K562 (cell line): ENCODE measurements at regions not wholly inside any gene's neighbourhood (a gene's known extent, or its start where the extent isn't known, plus 50 kb on each side); places are given as distances from the start of the nearest gene placed in this dataset.

ENCODE experiments used
- ATAC-seq: fragments of 200-7000 bp; cut with Tn5 transposase; 3 replicates; pipeline ENCODE4 v1.9.1; 2020; ENCODE audit warnings: moderate library complexity
- BruUV-seq: library from RNA; stranded (reverse); fragments of 400-500 nt; replicated peaks from 2 replicates; lab custom pipeline; 2021; lab: Mats Ljungman, UMichigan
- CTCF ChIA-PET: fragments of 300-600 bp; formaldehyde crosslinking; extraction: SDS; loops from one replicate; lab custom pipeline; 2021; ENCODE audit warnings: low intra/inter-chr PET ratio; lab: Yijun Ruan, JAX
- POLR2A ChIA-PET: fragments of 300-600, 350-650 bp; sonication (Branson Sonifier 250); formaldehyde crosslinking; extraction: SDS; loops from one replicate; lab custom pipeline; 2021; ENCODE audit warnings: antibody characterized with exemption, inconsistent platforms; lab: Yijun Ruan, JAX
- DNase-seq, 4 experiments: peaks; one replicate each; pipeline versions ENCODE4 v3.0.0 to v3.0.0-alpha.2; 2011 to 2018; ENCODE audit warnings: low spot score in 3 of 4, mixed read lengths in 3 of 4; ENCODE audit errors: extremely low read depth in 1 of 4
- FAIRE-seq: peaks from 2 replicates; lab custom pipeline; 2011; peaks lifted over from hg19 to GRCh38; lab: Jason Lieb, UNC
- H2AFZ ChIP-seq: 2 replicates; pipeline ENCODE4 v1.6.0; 2011; ENCODE audit warnings: low read depth, low read length, control low read depth, inconsistent platforms
- H3K27ac ChIP-seq: fragments of 200-600 bp; 3 replicates; pipeline ENCODE4 v1.8.0; 2011; ENCODE audit warnings: low read depth, mild to moderate bottlenecking, control low read depth, inconsistent platforms, low read length, moderate library complexity, mixed read lengths; ENCODE audit errors: extremely low read depth
- H3K27me3 ChIP-seq, 2 experiments: fragments of 300-600 bp in 1 of 2; 2 replicates in 1 of 2; 3 replicates in 1 of 2; pipeline versions ENCODE4 v1.6.0 to v1.8.0; 2011; ENCODE audit warnings: inconsistent platforms in 2 of 2, low read length in 2 of 2, mild to moderate bottlenecking in 1 of 2, mixed read lengths in 1 of 2, moderate library complexity in 1 of 2; ENCODE audit not compliant: control insufficient read depth in 2 of 2, insufficient read depth in 2 of 2
- H3K36me3 ChIP-seq: fragments of 300-600 bp; 3 replicates; pipeline ENCODE4 v1.8.0; 2011; ENCODE audit warnings: mild to moderate bottlenecking, low read length, inconsistent platforms; ENCODE audit not compliant: control insufficient read depth, insufficient read depth
- H3K4me1 ChIP-seq, 2 experiments: fragments of 200-600 bp in 1 of 2; replicated peaks in 1 of 2; 2 replicates in 1 of 2; 3 replicates in 1 of 2; pipeline versions ENCODE4 v1.5.1 to v1.8.0; 2011; ENCODE audit warnings: inconsistent platforms in 2 of 2, low read length in 2 of 2, mild to moderate bottlenecking in 1 of 2, mixed read lengths in 1 of 2, moderate library complexity in 1 of 2; ENCODE audit not compliant: control insufficient read depth in 2 of 2, insufficient read depth in 2 of 2
- H3K4me2 ChIP-seq: 2 replicates; pipeline ENCODE4 v1.6.1; 2011; ENCODE audit warnings: low read length, control low read depth, inconsistent platforms, mixed read lengths; ENCODE audit not compliant: insufficient read depth
- H3K4me3 ChIP-seq: fragments of 200-600 bp; sonication (generic), shearing (Covaris generic); 2 replicates; pipeline ENCODE4 v1.5.1; 2016; ENCODE audit warnings: control low read depth, inconsistent platforms
- H3K79me2 ChIP-seq: fragments of 200-600 bp; 3 replicates; pipeline ENCODE4 v1.8.0; 2011; ENCODE audit warnings: low read length, inconsistent platforms; ENCODE audit not compliant: control insufficient read depth, insufficient read depth
- H3K9ac ChIP-seq, 2 experiments: 2 replicates each; pipeline versions ENCODE4 v1.6.0 to v1.6.1; 2011; ENCODE audit warnings: low read depth in 2 of 2, low read length in 2 of 2, control low read depth in 1 of 2, inconsistent platforms in 1 of 2, mild to moderate bottlenecking in 1 of 2, mixed read lengths in 1 of 2; ENCODE audit not compliant: insufficient read depth in 1 of 2
- H3K9me1 ChIP-seq: one replicate; pipeline ENCODE4 v1.6.0; 2011; ENCODE audit warnings: inconsistent platforms, mild to moderate bottlenecking, low read length, moderate library complexity; ENCODE audit not compliant: control insufficient read depth, insufficient read depth
- H3K9me3 ChIP-seq: replicated peaks from 2 replicates; pipeline ENCODE4 v1.5.1; 2011; ENCODE audit warnings: low read depth, low read length, inconsistent platforms; ENCODE audit not compliant: control insufficient read depth, insufficient read depth
- H4K20me1 ChIP-seq: replicated peaks from 2 replicates; pipeline ENCODE4 v1.6.1; 2011; ENCODE audit warnings: low read length, inconsistent platforms, mixed read lengths; ENCODE audit not compliant: control insufficient read depth, insufficient read depth
- BMI1 ChIP-seq: fragments of 150-350 bp; IDR thresholded peaks from 2 replicates; pipeline ENCODE4 v1.6.1; 2014; ENCODE audit warnings: low read length
- CBX1 ChIP-seq: sonication (generic); IDR thresholded peaks from 2 replicates; pipeline ENCODE4 v1.6.1; 2016; ENCODE audit warnings: antibody characterized with exemption, low read depth, mild to moderate bottlenecking
- CXXC5 ChIP-seq: fragments of 250-450 bp; sonication (Bioruptor Pico); IDR thresholded peaks from 2 replicates; pipeline ENCODE4 v1.8.0; 2022; ENCODE audit warnings: inconsistent platforms, mild to moderate bottlenecking, moderate library complexity
- JUN ChIP-seq, 2 experiments: sonication (generic) in 1 of 2; formaldehyde crosslinking in 1 of 2; IDR thresholded peaks; 2 replicates each; pipeline versions ENCODE4 v1.6.1 to v1.8.0; 2012 to 2022; ENCODE audit warnings: borderline replicate concordance in 2 of 2, mild to moderate bottlenecking in 2 of 2, improper control_type of control experiment in 1 of 2, low read depth in 1 of 2, low read length in 1 of 2, missing genetic modification reagents in 1 of 2
- MYC ChIP-seq, 2 experiments: fragments of 250-450 bp in 1 of 2; sonication (Bioruptor Pico) in 1 of 2; IDR thresholded peaks; 2 replicates each; pipeline versions ENCODE4 v1.5.1 to v1.6.1; 2012 to 2021; ENCODE audit warnings: low read depth in 2 of 2, borderline replicate concordance in 1 of 2, improper control_type of control experiment in 1 of 2, low read length in 1 of 2, mild to moderate bottlenecking in 1 of 2, moderate library complexity in 1 of 2
- NCOR1 ChIP-seq: fragments of 450-650 bp; IDR thresholded peaks from 2 replicates; pipeline ENCODE4 v1.6.1; 2016; ENCODE audit warnings: mild to moderate bottlenecking, moderate library complexity
- RFX7 ChIP-seq: fragments of 250-450 bp; sonication (Bioruptor Pico); IDR thresholded peaks from 2 replicates; pipeline ENCODE4 v1.5.1; 2021; ENCODE audit warnings: mild to moderate bottlenecking
- SPI1 ChIP-seq: IDR thresholded peaks from 2 replicates; pipeline ENCODE4 v1.6.1; 2011; ENCODE audit warnings: low read depth, low read length, control low read depth, borderline replicate concordance
- ZFP36 ChIP-seq: fragments of 150-350 bp; IDR thresholded peaks from 2 replicates; pipeline ENCODE4 v1.6.1; 2018; ENCODE audit warnings: low read length, low read depth; ENCODE audit not compliant: partially characterized antibody
- ZNF263 ChIP-seq: sonication (generic); formaldehyde crosslinking; IDR thresholded peaks from 2 replicates; pipeline ENCODE4 v1.8.0; 2022; ENCODE audit warnings: mild to moderate bottlenecking, missing genetic modification reagents, borderline replicate concordance
- ZNF707 ChIP-seq: fragments of 250-450 bp; sonication (Bioruptor Pico); conservative IDR thresholded peaks from 2 replicates; pipeline ENCODE4 v1.8.0; 2022; ENCODE audit warnings: inconsistent platforms, mild to moderate bottlenecking, moderate library complexity
- ZSCAN29 ChIP-seq: fragments of 450-650 bp; IDR thresholded peaks from 2 replicates; pipeline ENCODE4 v1.6.1; 2017
- ZZZ3 ChIP-seq: fragments of 450-650 bp; IDR thresholded peaks from 2 replicates; pipeline ENCODE4 v1.6.1; 2016; ENCODE audit warnings: antibody characterized with exemption, mild to moderate bottlenecking, moderate library complexity
- WGBS: fragments of 100-300 bp; shearing (Covaris generic); methylation state at CpG from one replicate; pipeline ENCODE4 v1.1.6; 2016; ENCODE audit warnings: low coverage, mixed read lengths; ENCODE audit not compliant: insufficient coverage; ENCODE audit errors: missing lambda C conversion rate; 5-methylcytosine and 5-hydroxymethylcytosine counted together
- in situ Hi-C: fragments of 300-500 bp; cut with MboI; formaldehyde crosslinking; loops from 4 replicates; pipeline ENCODE4 v1.15.0; 2018; ENCODE audit warnings: inconsistent platforms, mixed read lengths
- intact Hi-C: fragments of 100-400 bp; cut with micrococcal nuclease; formaldehyde crosslinking; loops from 2 replicates; pipeline ENCODE4 v1.14.2; 2022
- TF ChIP-seq, protein P1 (sequence below): fragments of 450-650 bp; conservative IDR thresholded peaks from 2 replicates; pipeline ENCODE4 v1.6.1; 2016; ENCODE audit warnings: missing genetic modification characterization, low read depth, mild to moderate bottlenecking, control low read depth, missing compliant biosample characterization
- TF ChIP-seq, protein P2 (sequence below): sonication (generic); formaldehyde crosslinking; IDR thresholded peaks from 2 replicates; pipeline ENCODE4 v1.8.0; 2022; ENCODE audit warnings: mild to moderate bottlenecking, missing genetic modification reagents

DNA sequence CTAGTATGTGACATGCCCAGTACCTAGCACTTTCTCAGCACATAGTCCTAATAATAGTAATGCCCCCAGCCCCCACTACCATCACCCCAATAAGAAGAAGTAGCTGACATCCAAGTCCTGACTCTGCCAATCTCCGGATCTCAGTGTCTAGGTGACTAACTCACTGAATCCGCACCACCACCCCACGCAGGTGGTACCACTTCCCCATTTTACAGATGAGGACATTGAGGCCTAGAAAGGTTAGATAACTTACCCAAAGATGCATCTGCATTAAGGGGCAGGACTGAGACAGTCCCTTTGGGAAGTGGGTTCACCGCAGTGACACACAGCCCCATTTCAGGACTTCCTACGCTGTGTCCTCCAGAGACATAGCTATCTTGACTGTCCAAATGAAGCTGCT, 241.2 kb downstream of the TFAP2C start:
- H3K36me3 ChIP-seq = no peaks in the 10 kb centered on the region
- WGBS = 0% methylated on average over 5 of the region's 5 CpGs
- FAIRE-seq (no peak), DNase-seq (no peak), ATAC-seq (no peak)
- H3K79me2 ChIP-seq = no peaks in the 10 kb centered on the region
- no peaks in the 10 kb centered on the region for H3K9me3 ChIP-seq
- H4K20me1 ChIP-seq = no peaks in the 10 kb centered on the region
- H3K27ac ChIP-seq = no peak overlapping the region
- H3K4me2 ChIP-seq = no peak overlapping the region
- peaks cover 4 to 37% of the 10 kb centered on the region in 2 experiments; a peak in 3 of 5 replicates for H3K27me3 ChIP-seq
- POLR2A ChIA-PET = no interaction called here
- no TSS peak for BruUV-seq
- H3K4me3 ChIP-seq = no peak overlapping the region
- no peaks in the 10 kb centered on the region for H3K9me1 ChIP-seq
- in situ Hi-C loops (no loop called here), intact Hi-C loops (no loop called here)
- CTCF ChIA-PET = no interaction called here
- TF ChIP-seq ZNF707 (CRISPR knock-in tag) (no peak), SPI1 (0 out of 2 replicates have a peak, but pooled peaks have one; percentile 30), ZSCAN29 (no peak)
- 0 out of 5 replicates have a peak, but pooled peaks cover 0 to 3% of the 10 kb centered on the region in 2 experiments for H3K4me1 ChIP-seq
- no peak overlapping the region for H2AFZ ChIP-seq
- H3K9ac ChIP-seq = no peak overlapping the region

DNA sequence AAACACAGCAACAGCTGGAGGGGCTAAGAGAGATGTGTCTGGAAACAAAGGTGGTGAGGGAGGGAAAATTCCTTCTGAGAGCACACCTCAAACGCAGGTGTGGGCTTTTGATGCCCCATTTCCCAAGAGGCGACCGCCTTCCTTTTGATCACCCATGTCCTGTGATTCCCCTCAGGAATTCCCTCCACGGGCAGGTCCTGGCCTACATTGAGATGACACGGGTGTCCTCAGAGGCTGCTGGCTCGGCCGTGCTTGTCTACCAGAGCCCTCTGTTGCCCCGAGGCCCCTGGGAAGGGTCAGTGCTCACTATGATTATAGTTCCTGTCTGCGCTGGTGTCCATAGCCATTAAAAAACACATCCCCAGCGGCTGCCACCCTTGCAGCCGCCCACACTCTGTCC, 242.6 kb downstream of the TFAP2C start:
- in situ Hi-C loops (no loop called here), intact Hi-C loops (no loop called here)
- Histone ChIP-seq H3K79me2 (no peaks in the 10 kb centered on the region), H3K9me3 (no peaks in the 10 kb centered on the region), H4K20me1 (no peaks in the 10 kb centered on the region), H3K4me1 (0 out of 5 replicates have a peak, but pooled peaks cover 0 to 3% of the 10 kb centered on the region in 2 experiments), H3K9me1 (no peaks in the 10 kb centered on the region), H3K9ac (no peak overlapping the region), H3K4me2 (no peak overlapping the region), H2AFZ (no peak overlapping the region), H3K36me3 (no peaks in the 10 kb centered on the region), H3K4me3 (no peak overlapping the region), H3K27me3 (peaks cover 2 to 37% of the 10 kb centered on the region in 2 experiments; a peak in 3 of 5 replicates), H3K27ac (no peak overlapping the region)
- ATAC-seq = no peak
- FAIRE-seq = no peak
- 2% methylated on average over 10 of the region's 11 CpGs for WGBS
- ChIA-PET POLR2A (no interaction called here), CTCF (no interaction called here)
- no peak for DNase-seq
- no TSS peak for BruUV-seq
- TF ChIP-seq ZFP36 (no peak), JUN (IDR thresholded peaks at IDR 0.05; ENCODE audit: borderline replicate concordance, low read depth, low read length) (no peak), JUN (CRISPR knock-in tag; IDR thresholded peaks at IDR 0.05; ENCODE audit: borderline replicate concordance) (no peak), BMI1 (no peak), RFX7 (CRISPR knock-in tag) (no peak), CXXC5 (CRISPR knock-in tag) (no peak), CBX1 (no peak), NCOR1 (no peak), ZNF263 (CRISPR knock-in tag) (no peak), ZZZ3 (no peak), MYC (IDR thresholded peaks at IDR 0.05; ENCODE audit: low read depth, low read length) (no peak), MYC (CRISPR knock-in tag; IDR thresholded peaks at IDR 0.05; ENCODE audit: borderline replicate concordance, low read depth) (no peak)
- TF ChIP-seq, protein P1, sequence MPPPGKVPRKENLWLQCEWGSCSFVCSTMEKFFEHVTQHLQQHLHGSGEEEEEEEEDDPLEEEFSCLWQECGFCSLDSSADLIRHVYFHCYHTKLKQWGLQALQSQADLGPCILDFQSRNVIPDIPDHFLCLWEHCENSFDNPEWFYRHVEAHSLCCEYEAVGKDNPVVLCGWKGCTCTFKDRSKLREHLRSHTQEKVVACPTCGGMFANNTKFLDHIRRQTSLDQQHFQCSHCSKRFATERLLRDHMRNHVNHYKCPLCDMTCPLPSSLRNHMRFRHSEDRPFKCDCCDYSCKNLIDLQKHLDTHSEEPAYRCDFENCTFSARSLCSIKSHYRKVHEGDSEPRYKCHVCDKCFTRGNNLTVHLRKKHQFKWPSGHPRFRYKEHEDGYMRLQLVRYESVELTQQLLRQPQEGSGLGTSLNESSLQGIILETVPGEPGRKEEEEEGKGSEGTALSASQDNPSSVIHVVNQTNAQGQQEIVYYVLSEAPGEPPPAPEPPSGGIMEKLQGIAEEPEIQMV (tag) = no peak
- TF ChIP-seq, protein P2, sequence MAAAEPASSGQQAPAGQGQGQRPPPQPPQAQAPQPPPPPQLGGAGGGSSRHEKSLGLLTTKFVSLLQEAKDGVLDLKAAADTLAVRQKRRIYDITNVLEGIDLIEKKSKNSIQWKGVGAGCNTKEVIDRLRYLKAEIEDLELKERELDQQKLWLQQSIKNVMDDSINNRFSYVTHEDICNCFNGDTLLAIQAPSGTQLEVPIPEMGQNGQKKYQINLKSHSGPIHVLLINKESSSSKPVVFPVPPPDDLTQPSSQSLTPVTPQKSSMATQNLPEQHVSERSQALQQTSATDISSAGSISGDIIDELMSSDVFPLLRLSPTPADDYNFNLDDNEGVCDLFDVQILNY = no peak
